GM19324 (cell line): ENCODE measurements at regions not wholly inside any gene's neighbourhood (a gene's known extent, or its start where the extent isn't known, plus 50 kb on each side); places are given as distances from the start of the nearest gene placed in this dataset.
"Not testable (repeated sequence)": the region's sequence is repeated elsewhere in the genome, so short reads cannot be mapped to it uniquely, and the experiment has no call there.

ENCODE experiments used
- ATAC-seq: cut with Tn5 transposase; IDR thresholded peaks from one replicate; pipeline ENCODE4 v1.9.1; 2021; ENCODE audit warnings: mild to moderate bottlenecking, moderate library complexity; ENCODE audit not compliant: unreplicated experiment, low FRiP score

DNA sequence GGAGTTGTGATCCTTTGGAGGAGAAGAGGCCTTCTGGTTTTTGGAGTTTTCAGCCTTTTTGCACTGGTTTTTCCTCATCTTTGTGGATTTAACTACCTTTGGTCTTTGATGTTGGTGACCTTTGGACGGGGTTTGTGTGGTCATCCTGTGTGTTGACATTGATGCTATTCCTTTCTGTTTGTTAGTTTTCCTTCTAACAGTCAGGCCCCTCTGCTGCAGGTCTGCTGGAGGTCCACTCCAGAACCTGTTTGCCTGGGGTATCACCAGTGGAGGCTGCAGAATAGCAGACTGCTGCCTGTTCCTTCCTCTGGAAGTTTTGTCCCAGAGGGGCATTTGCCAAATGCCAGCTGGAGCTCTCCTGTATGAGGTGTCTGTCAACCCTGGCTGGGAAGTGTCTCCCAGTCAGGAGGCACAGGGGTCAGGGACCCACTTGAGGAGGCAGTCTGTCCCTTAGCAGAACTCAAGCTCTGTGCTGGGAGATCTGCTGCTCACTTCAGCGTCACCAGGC, 149.4 kb upstream of the G2E3 start:
- ATAC-seq: not testable (repeated sequence)

- no peak for ATAC-seq
Measured at GRCh38 chr14:30410986-30411385, 148.0 kb upstream of the G2E3 start.

DNA sequence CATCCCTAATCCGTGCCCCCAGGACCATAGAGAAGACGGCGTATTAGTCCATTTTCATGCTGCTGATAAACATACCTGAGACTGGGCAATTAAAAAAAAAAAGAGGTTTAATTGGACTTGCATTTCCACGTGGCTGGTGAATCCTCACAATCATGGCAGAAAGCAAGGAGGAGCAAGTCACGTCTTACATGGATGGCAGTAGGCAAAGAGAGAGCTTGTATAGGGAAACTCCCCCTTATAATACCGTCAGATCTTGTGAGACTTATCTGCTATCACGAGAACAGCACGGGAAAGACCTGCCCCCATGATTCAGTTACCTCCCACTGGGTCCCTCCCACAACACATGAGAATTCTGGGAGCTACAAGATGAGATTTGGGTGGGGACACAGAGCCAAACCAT, 145.8 kb upstream of the G2E3 start:
- not testable (repeated sequence) for ATAC-seq

DNA sequence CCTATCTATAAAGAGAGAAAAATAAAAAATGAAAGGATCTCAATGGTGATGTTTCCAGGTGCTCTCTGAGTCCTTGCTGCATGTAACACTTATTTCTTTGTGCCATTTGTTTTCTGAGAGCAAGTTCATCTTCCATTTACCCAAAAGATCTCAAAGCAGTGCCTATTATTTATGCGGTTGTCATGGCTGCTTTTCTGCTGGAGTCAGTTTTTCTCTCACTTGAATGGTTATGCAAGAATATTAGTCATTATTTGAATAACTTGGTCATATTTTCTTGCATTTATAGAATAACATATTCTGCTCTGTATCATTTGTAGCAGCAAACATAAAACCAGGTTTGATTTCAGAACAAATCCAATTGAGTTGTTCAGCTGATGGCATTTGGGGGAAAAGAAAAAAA, 141.8 kb upstream of the G2E3 start:
- no peak for ATAC-seq

DNA sequence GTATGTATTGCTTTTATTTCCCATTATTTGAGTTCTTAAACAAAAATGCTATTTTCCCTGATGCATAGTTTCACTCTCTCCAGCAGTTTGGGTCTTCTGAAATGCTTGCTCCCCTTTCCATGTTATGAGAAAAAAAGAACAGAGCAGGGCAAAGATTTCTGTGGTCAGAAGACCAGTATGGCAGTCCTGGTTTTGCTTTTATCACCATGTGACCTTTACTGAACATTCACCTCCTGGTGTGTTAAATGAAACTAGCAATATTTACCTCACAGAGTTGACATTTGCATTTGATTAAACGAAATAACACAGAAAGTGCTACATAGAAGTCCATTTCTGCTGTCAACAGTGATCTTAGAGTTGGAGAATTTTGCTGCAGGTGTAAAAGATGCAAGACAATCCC, 141.0 kb upstream of the G2E3 start:
- no peak for ATAC-seq

GRCh38 chr14:30419037-30419436, 139.9 kb upstream of the G2E3 start:
- no peak for ATAC-seq

DNA sequence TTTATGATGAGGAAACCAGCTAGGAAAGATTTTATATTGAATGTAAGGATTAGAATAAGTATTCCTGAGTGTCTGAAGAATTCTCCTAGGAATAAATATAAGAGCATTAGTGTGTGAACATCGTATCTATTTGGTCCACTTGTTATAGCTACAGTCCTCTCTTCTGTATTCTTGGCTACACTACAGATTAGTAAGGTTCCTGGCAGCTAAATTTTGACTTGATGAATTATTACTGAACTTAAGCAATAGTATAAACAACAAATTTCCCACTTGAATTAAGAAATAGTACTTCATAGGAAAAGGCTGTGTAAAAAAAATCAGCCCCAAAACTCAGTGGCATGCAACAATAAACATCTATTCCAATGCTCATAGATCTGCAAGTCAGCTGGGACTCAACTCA, 138.4 kb upstream of the G2E3 start:
- no peak for ATAC-seq

GRCh38 chr14:30426463-30426862, 132.5 kb upstream of the G2E3 start:
- ATAC-seq: no peak

DNA sequence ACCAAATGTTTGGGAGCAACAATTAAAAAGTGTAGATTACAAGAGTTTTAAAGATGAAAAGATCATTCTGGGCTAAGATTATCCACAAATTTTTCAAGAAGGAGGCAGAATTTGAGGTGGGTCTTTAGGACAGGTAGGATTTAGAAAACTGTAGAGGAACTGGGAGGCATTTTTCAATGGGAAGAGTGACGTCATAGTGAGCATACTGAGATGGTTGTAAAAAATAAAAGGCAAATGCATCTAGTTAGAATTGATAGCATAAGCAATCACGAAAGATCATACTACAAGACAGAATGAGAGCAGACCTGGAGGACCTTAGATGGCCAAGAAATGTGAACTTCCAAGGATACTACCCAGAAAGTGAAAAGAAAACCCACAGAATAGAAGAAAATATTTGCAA, 131.6 kb upstream of the G2E3 start:
- ATAC-seq: no peak

DNA sequence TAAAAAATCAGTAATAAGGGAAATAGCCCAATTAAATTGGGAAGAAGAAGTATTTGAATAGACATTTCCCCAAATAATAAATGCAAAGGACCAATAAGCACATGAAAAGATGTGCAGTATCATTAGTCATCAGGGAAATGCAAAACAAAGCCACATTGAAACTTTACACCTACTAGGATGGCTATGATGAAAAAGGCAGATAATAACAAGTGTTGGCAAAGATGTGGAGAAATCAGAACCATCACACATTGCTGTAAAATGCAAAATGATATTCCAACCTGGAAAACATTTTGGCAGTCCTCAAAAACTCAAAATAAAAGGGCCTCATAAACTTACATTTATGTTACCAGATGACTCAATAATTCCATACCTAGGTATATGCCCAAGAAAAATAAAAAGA, 131.1 kb upstream of the G2E3 start:
- ATAC-seq: no peak

DNA sequence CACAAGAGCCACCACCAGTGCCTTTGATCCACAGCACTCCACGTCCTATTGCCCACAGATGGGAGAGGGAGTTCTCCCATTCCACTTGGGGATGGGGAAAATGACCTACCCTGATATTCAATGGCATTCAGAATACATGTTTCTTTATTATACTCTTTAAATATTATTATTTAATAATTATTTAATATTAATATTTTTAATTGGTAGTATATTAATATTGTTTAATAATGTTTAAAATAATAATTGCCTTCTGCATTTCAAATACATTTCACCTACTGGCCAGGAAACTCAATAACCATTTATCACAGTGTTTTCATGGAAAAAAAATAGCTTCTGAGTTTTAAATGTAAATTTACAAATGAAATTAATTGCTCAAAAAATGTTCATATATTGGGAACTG, 127.4 kb upstream of the G2E3 start:
- ATAC-seq: no peak

GRCh38 chr14:30440961-30441360, 118.0 kb upstream of the G2E3 start:
- ATAC-seq: no peak

- ATAC-seq: no peak
Measured at GRCh38 chr14:30443368-30444007, 115.5 kb upstream of the G2E3 start.

GRCh38 chr14:30444451-30444850, 114.5 kb upstream of the G2E3 start:
- ATAC-seq: no peak

- no peak for ATAC-seq
Measured at GRCh38 chr14:30445011-30445793, 113.8 kb upstream of the G2E3 start.

DNA sequence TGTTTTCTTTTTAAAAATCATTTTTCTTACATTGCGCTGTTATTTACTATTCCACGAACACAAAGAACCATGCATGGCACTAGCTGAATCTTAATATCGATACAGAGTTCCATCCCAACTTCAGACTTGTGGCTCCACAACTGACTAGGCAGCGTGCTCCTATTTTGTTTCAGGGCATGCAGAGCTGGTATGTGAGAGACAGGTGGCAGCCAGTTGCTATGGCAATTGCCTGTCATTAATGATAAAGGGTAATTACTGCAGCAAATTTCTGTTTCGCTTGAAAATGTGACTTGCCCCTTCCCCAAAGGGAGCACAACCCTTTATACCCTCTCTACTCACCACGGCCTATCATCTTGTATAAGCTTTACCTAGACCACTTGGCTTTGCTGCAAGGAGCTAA, 113.1 kb upstream of the G2E3 start:
- no peak for ATAC-seq

GRCh38 chr14:30450631-30451545, 108.1 kb upstream of the G2E3 start:
- no peak for ATAC-seq

GRCh38 chr14:30456296-30456695, 102.7 kb upstream of the G2E3 start:
- no peak for ATAC-seq

GRCh38 chr14:30462358-30462757, 96.6 kb upstream of the G2E3 start:
- ATAC-seq: no peak

DNA sequence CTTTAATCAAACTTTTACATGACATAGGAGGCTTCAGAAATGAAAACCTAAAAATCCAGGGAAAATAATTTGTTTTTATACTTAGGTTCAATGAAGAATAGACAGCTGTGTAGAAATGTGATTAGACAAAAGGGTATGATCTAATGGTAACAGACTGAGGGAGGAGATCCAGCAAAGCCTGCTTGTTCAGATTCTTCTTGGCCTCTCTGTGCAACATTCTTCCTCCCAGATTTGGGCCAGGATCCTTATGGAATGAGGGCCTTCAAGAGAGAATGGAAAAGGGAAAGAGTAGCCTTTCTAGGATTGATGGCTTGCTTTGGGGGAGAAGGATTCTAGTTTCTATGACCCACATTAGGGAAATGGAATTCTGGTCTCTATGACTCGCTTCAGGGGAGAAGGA, 94.5 kb upstream of the G2E3 start:
- ATAC-seq: no peak

- ATAC-seq: no peak
Measured at GRCh38 chr14:30468354-30468753, 90.6 kb upstream of the G2E3 start.
